ENCODE measurements at regions not wholly inside any gene's neighbourhood (a gene's known extent, or its start where the extent isn't known, plus 50 kb on each side); places are given as distances from the start of the nearest gene placed in this dataset.

GRCh38 chr2:23260621-23261020 is 124.4 kb upstream of the KLHL29 start:
- TF ChIP-seq, protein P1, sequence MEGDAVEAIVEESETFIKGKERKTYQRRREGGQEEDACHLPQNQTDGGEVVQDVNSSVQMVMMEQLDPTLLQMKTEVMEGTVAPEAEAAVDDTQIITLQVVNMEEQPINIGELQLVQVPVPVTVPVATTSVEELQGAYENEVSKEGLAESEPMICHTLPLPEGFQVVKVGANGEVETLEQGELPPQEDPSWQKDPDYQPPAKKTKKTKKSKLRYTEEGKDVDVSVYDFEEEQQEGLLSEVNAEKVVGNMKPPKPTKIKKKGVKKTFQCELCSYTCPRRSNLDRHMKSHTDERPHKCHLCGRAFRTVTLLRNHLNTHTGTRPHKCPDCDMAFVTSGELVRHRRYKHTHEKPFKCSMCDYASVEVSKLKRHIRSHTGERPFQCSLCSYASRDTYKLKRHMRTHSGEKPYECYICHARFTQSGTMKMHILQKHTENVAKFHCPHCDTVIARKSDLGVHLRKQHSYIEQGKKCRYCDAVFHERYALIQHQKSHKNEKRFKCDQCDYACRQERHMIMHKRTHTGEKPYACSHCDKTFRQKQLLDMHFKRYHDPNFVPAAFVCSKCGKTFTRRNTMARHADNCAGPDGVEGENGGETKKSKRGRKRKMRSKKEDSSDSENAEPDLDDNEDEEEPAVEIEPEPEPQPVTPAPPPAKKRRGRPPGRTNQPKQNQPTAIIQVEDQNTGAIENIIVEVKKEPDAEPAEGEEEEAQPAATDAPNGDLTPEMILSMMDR (IDR thresholded peaks at IDR 0.05), result no peak
- TF ChIP-seq FOXP4 (CRISPR knock-in tag; IDR thresholded peaks at IDR 0.05) (no peak), TCF7 (CRISPR knock-in tag; IDR thresholded peaks at IDR 0.05; ENCODE audit: low read depth) (no peak), ATF1 (CRISPR knock-in tag; IDR thresholded peaks at IDR 0.05) (no peak), TEAD1 (CRISPR knock-in tag; IDR thresholded peaks at IDR 0.05) (no peak), MXD4 (CRISPR knock-in tag; IDR thresholded peaks at IDR 0.05; ENCODE audit: borderline replicate concordance) (no peak), RELA (CRISPR knock-in tag; IDR thresholded peaks at IDR 0.05; ENCODE audit: borderline replicate concordance) (no peak)
- TF ChIP-seq, protein P2, sequence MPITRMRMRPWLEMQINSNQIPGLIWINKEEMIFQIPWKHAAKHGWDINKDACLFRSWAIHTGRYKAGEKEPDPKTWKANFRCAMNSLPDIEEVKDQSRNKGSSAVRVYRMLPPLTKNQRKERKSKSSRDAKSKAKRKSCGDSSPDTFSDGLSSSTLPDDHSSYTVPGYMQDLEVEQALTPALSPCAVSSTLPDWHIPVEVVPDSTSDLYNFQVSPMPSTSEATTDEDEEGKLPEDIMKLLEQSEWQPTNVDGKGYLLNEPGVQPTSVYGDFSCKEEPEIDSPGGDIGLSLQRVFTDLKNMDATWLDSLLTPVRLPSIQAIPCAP (CRISPR knock-in tag; IDR thresholded peaks at IDR 0.05), result no peak

All from WTC11 (cell line).